AG20443 (cell line): ENCODE measurements at regions not wholly inside any gene's neighbourhood (a gene's known extent, or its start where the extent isn't known, plus 50 kb on each side); places are given as distances from the start of the nearest gene placed in this dataset.

Experiments
- DNase-seq: peaks from one replicate; pipeline ENCODE4 v3.0.0; 2012; ENCODE audit warnings: low spot score, mixed read lengths

DNA sequence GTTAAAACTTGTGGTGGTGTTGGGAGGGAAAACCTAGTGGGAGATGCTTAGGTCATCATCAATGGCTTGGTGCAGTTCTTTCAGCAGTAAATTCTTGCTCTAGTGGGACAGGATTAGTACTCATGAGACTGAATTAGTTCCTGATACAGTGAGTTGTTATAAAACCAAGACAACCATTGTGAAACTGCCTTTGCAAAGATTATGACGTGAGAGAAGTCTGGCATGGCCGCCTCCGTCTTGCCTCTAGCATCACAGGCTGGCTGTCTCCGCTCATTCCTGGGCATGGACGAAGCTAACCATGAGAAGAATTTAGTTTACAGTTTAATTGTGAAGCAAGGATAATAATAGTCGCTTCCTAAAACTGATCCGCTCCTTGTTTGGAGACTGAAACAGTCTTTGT lies 186.4 kb downstream of the KIF20B start:
- DNase-seq = peak; percentile 13

- DNase-seq = no peak
Measured at GRCh38 chr10:89888321-89889070, 187.1 kb downstream of the KIF20B start.

GRCh38 chr10:89889606-89890005 lies 188.2 kb downstream of the KIF20B start:
- DNase-seq = no peak

DNA sequence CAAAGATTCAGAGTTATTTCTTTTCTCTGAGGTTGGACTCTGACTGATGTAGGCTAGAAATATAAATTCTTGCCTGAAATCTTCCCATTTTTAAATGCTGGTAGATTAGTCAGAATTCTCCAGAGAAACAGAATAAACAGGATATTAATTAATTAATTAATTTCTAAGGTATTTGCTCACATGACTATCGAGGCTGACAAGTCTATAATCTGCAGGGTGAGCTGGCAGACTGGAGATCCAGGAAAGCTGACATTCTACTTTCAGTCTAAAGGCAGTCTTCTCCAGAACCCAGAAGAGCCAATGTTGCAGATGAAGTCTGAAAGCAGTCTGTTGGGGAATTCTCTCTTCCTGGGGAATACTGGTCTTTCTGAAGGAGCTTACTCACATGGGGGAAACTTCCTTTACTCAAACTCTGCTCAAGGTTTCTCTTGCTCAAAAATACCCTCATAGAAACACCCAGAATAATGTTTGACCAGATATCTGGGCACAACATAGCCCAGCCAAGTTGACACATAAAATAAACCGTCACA lies 189.7 kb downstream of the KIF20B start:
- no peak for DNase-seq

DNA sequence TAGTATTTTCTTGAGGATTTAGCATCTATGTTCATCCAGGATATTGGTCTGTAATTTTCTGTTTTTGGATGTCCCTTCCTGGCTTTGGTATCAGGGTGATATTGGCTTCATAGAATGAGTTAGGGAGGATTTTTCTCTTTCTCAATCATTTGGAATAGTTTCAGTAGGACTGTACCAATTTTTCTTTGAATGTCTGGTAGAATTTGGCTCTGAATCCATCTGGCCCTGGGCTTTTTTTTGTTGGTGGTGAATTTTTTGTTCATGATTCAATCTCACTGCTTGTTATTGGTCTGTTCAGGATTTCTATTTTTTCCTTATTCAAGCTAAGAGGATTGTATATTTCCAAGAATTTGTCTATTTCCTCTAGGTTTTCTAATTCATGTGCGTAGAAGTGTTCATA lies 192.7 kb downstream of the KIF20B start:
- no peak for DNase-seq

DNA sequence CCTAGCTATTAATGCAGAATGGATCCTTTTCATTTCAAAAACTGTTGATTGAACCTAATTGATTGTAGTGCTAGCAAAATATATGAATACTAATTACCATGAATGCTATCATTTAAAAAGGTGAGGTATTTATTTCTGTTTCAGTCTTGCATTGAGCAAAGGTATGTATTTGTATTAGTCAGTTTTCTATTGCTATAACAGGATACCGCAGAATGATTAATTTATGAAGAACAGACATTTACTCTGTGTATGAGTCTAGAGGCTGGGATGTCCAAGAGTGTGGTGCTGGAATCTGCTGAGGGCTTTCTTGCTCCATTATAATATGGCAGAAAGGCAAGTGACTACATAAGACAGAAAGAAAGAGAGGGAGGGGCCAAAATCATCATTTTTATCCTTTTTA lies 199.2 kb downstream of the KIF20B start:
- DNase-seq = no peak

GRCh38 chr10:89901895-89902294 lies 200.5 kb downstream of the KIF20B start:
- DNase-seq = no peak

- no peak for DNase-seq
Measured at GRCh38 chr10:89904755-89905154, 203.4 kb downstream of the KIF20B start.

GRCh38 chr10:89909752-89910151 lies 208.4 kb downstream of the KIF20B start:
- no peak for DNase-seq

DNA sequence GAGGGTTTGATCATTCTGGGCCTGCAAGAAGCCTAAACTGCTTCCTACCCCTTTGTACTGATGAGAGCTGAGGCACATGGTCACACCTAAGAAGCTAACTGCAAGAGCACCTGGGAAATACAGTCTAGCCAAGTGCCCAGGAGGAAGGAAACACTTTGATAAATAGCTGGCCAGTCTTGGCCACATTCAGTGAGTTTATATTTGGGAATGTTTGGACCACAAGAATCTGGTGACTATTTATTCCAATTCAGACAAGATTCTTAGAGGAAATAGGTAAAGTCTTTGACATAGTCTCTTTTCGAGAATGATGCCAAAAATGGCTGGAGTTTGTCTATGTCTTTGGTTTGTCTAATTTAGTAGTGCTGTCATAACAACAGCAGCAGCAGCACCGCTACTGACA lies 213.6 kb downstream of the KIF20B start:
- no peak for DNase-seq

- no peak for DNase-seq
Measured at GRCh38 chr10:89915968-89916367, 214.6 kb downstream of the KIF20B start.

- no peak for DNase-seq
Measured at GRCh38 chr10:89916468-89917215, 215.3 kb downstream of the KIF20B start.

- no peak for DNase-seq
Measured at GRCh38 chr10:89921403-89921802, 220.0 kb downstream of the KIF20B start.

DNA sequence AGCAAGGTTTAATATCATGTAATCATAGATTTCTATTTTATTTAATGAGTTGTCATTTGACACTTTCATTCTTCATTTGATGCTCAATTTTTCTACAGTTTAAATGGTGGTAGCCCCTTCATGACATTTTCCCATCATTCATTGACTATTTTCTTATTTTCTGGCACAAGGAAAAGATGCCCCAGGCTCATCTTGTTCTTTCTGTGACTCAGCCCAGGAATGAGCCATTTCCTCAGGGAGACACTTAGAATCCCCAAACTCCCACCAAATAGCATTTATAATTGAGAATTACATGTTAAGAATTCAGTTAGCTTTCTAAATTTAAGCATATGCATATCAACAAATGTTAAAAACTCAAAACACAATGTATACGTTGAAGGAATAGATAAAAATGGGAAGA lies 222.3 kb downstream of the KIF20B start:
- DNase-seq = no peak

GRCh38 chr10:89924261-89924660 lies 222.9 kb downstream of the KIF20B start:
- no peak for DNase-seq

- DNase-seq = no peak
Measured at GRCh38 chr10:89926736-89927135, 225.3 kb downstream of the KIF20B start.

DNA sequence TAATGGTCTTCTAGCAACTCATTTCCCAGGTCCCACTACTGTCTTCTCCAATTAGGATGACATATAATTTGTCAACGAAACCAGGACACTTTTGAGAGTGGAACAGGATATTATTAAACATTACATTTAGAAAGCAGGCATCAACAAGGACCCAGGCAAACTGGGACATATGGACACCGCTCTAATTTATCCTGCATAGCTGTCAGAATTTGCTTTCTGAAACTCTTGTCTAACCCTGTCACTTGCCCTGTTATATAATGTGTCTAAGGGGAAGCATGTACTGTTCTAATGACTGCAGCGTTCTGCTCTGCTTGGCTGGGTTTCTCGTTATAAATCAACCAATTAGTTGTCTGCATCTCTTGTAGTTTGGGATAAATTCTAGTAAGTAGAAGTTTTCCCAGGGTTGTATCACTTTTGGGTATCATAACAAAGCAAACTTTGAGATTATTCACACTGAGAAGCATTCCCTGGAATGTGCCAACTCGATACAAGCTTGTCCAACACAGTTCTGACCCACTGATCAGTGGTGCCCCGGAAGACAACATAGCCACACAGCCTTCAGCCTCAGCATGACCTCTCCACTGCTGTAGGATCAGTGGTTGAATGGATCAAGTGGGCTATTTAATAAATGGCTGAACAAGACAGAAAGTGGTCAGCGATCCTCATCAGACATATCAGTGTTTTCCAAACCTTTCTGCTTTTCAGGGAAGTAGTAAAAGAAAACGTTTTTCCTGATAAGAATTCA lies 228.1 kb downstream of the KIF20B start:
- DNase-seq = no peak

DNA sequence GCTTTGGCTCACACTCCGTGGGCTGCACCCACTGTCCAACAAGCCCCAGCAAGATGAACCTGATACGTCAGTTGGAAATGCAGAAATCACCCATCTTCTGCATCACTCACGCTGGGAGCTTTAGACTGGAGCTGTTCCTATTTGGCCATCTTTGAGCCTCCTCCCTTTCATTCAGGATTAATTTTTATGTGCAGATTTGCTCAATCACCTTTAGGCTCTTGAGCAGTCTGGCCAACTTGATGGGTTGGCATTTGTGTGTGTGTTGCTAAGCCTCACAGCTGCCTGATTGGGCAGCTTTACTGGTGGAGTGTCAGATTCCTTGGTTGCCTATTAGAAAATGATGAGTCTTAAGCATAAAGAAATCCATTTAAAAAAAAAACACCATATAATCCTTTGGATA lies 236.1 kb downstream of the KIF20B start:
- DNase-seq = no peak

GRCh38 chr10:89940076-89940475 lies 238.7 kb downstream of the KIF20B start:
- DNase-seq = no peak

DNA sequence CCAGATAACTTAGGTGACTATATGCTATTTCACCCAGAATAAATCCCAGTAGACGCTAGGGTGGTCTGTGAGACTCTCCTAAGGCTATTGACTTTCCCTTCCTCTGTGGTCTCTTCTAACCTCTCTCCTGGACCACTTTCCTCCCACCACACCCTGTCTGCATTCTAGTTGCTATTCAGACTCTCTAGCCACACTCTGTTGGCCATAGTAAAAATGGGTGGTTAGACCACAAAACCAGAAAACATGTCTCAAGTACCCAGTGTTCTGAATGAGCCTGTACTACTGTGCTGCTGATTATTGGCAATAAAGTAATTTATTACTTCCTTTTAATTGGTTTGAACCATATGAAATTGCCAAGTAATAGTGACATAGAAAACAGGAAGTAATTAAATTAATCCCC lies 240.8 kb downstream of the KIF20B start:
- no peak for DNase-seq

GRCh38 chr10:89944138-89944537 lies 242.7 kb downstream of the KIF20B start:
- no peak for DNase-seq

- DNase-seq = no peak
Measured at GRCh38 chr10:89946106-89946505, 244.7 kb downstream of the KIF20B start.

- no peak for DNase-seq
Measured at GRCh38 chr10:89949496-89949895, 248.1 kb downstream of the KIF20B start.
